GM23338 (cell line): ENCODE measurements at regions not wholly inside any gene's neighbourhood (a gene's known extent, or its start where the extent isn't known, plus 50 kb on each side); places are given as distances from the start of the nearest gene placed in this dataset.

ENCODE experiments used
- ATAC-seq: fragments of 200-7000 bp; cut with Tn5 transposase; 3 replicates; pipeline ENCODE4 v1.9.1; 2020
- DNase-seq: peaks from one replicate; pipeline ENCODE4 v3.0.0-alpha.2; 2015; ENCODE audit warnings: low spot score
- H2AFZ ChIP-seq: fragments of 200-600 bp; sonication (generic); 2 replicates; pipeline ENCODE4 v1.8.0; 2016; ENCODE audit warnings: antibody characterized with exemption, mild to moderate bottlenecking, moderate library complexity
- H3F3A ChIP-seq: fragments of 200-600 bp; sonication (generic); replicated peaks from 2 replicates; pipeline ENCODE4 v1.8.0; 2017; ENCODE audit warnings: antibody characterized with exemption, mixed run types, low read depth
- H3K27ac ChIP-seq: fragments of 200-600 bp; sonication (generic); 2 replicates; pipeline ENCODE4 v1.6.1; 2016; ENCODE audit warnings: low read depth
- H3K27me3 ChIP-seq: fragments of 200-600 bp; sonication (generic); 2 replicates; pipeline ENCODE4 v1.8.0; 2016; ENCODE audit warnings: mild to moderate bottlenecking, mixed run types, moderate library complexity; ENCODE audit not compliant: insufficient read depth
- H3K36me3 ChIP-seq: fragments of 200-600 bp; sonication (generic); 2 replicates; pipeline ENCODE4 v1.8.0; 2016; ENCODE audit warnings: mild to moderate bottlenecking; ENCODE audit not compliant: insufficient read depth
- H3K4me1 ChIP-seq: fragments of 200-600 bp; sonication (generic); 2 replicates; pipeline ENCODE4 v1.8.0; 2016; ENCODE audit warnings: mild to moderate bottlenecking, moderate library complexity; ENCODE audit not compliant: insufficient read depth
- H3K4me2 ChIP-seq: fragments of 200-600 bp; sonication (generic); 2 replicates; pipeline ENCODE4 v1.7.1; 2017; ENCODE audit warnings: mixed run types
- H3K4me3 ChIP-seq: fragments of 200-600 bp; sonication (generic); 2 replicates; pipeline ENCODE4 v1.6.1; 2016; ENCODE audit warnings: mixed run types
- H3K79me2 ChIP-seq: fragments of 200-600 bp; sonication (generic); replicated peaks from 2 replicates; pipeline ENCODE4 v1.8.0; 2017; ENCODE audit warnings: mild to moderate bottlenecking; ENCODE audit not compliant: insufficient read depth
- H3K9me2 ChIP-seq: fragments of 200-600 bp; sonication (generic); 2 replicates; pipeline ENCODE4 v1.8.0; 2017; ENCODE audit not compliant: insufficient read depth
- H4K20me1 ChIP-seq: fragments of 200-600 bp; sonication (generic); replicated peaks from 2 replicates; pipeline ENCODE4 v1.8.0; 2017; ENCODE audit warnings: mild to moderate bottlenecking; ENCODE audit not compliant: insufficient read depth
- H3K27ac Mint-ChIP-seq: 2 replicates; pipeline ENCODE4 v1.8.0; 2020; ENCODE audit warnings: inconsistent platforms, mild to moderate bottlenecking, moderate library complexity, mixed read lengths
- H3K27me3 Mint-ChIP-seq: 3 replicates; pipeline ENCODE4 v1.8.0; 2022; ENCODE audit warnings: low read depth, mild to moderate bottlenecking, moderate library complexity, mixed read lengths, inconsistent platforms; ENCODE audit not compliant: insufficient read depth, poor library complexity
- H3K36me3 Mint-ChIP-seq: 3 replicates; pipeline ENCODE4 v1.8.0; 2021; ENCODE audit warnings: low read depth, mild to moderate bottlenecking, inconsistent platforms, moderate library complexity, mixed read lengths
- H3K4me1 Mint-ChIP-seq: 3 replicates; pipeline ENCODE4 v1.8.0; 2020; ENCODE audit warnings: mild to moderate bottlenecking, inconsistent platforms, mixed read lengths
- H3K4me3 Mint-ChIP-seq: 3 replicates; pipeline ENCODE4 v1.8.0; 2021; ENCODE audit warnings: moderate library complexity, mild to moderate bottlenecking, inconsistent platforms, mixed read lengths
- H3K9me3 Mint-ChIP-seq: 3 replicates; pipeline ENCODE4 v1.8.0; 2020; ENCODE audit warnings: moderate library complexity, mild to moderate bottlenecking, inconsistent platforms, mixed read lengths
- CREB1 ChIP-seq: fragments of 250-450 bp; sonication (Bioruptor Pico); IDR thresholded peaks from 2 replicates; pipeline ENCODE4 v1.5.0; 2020; ENCODE audit warnings: low read depth, mild to moderate bottlenecking, moderate library complexity
- CTCF ChIP-seq, 2 experiments: fragments of 200-600 bp in 1 of 2; sonication (generic) in 1 of 2; conservative IDR thresholded peaks; 2 replicates each; pipeline versions ENCODE4 v1.5.1 to v1.6.1; 2016 to 2017; ENCODE audit warnings: antibody characterized with exemption in 2 of 2, low read depth in 2 of 2, mild to moderate bottlenecking in 2 of 2, moderate library complexity in 1 of 2
- ETS1 ChIP-seq: IDR thresholded peaks from 2 replicates; pipeline ENCODE4 v1.6.1; 2016; ENCODE audit warnings: antibody characterized with exemption
- EZH2 ChIP-seq: fragments of 200-600 bp; sonication (generic); IDR thresholded peaks from one replicate; pipeline ENCODE4 v1.8.0; 2017; ENCODE audit warnings: antibody characterized with exemption, mild to moderate bottlenecking, low read depth; ENCODE audit not compliant: unreplicated experiment
- EZH2phosphoT487 ChIP-seq: fragments of 200-600 bp; sonication (generic); IDR thresholded peaks from one replicate; pipeline ENCODE4 v1.8.1; 2018; ENCODE audit warnings: antibody characterized with exemption; ENCODE audit not compliant: unreplicated experiment
- JUNB ChIP-seq: IDR thresholded peaks from one replicate; pipeline ENCODE4 v1.6.1; 2016; ENCODE audit warnings: antibody characterized with exemption; ENCODE audit not compliant: unreplicated experiment
- NANOG ChIP-seq: IDR thresholded peaks from 2 replicates; pipeline ENCODE4 v1.6.1; 2016; ENCODE audit warnings: antibody characterized with exemption, borderline replicate concordance
- POLR2AphosphoS5 ChIP-seq: IDR thresholded peaks from 2 replicates; pipeline ENCODE4 v1.6.1; 2016; ENCODE audit warnings: antibody characterized with exemption, low read depth
- REST ChIP-seq: IDR thresholded peaks from one replicate; pipeline ENCODE4 v1.6.1; 2018; ENCODE audit warnings: antibody characterized with exemption; ENCODE audit not compliant: unreplicated experiment
- STAT1 ChIP-seq: IDR thresholded peaks from one replicate; pipeline ENCODE4 v1.6.1; 2016; ENCODE audit warnings: antibody characterized with exemption; ENCODE audit not compliant: unreplicated experiment
- ZNF114 ChIP-seq: fragments of 250-450 bp; sonication (Bioruptor Pico); IDR thresholded peaks from 2 replicates; pipeline ENCODE4 v1.5.0; 2020; ENCODE audit warnings: mild to moderate bottlenecking, moderate library complexity
- ZNF331 ChIP-seq: fragments of 250-450 bp; sonication (Bioruptor Pico); IDR thresholded peaks from 2 replicates; pipeline ENCODE4 v1.5.0; 2020; ENCODE audit warnings: low read depth, mild to moderate bottlenecking, moderate library complexity
- ZNF462 ChIP-seq: fragments of 250-450 bp; sonication (Bioruptor Pico); IDR thresholded peaks from 2 replicates; pipeline ENCODE4 v1.5.0; 2020; ENCODE audit warnings: mild to moderate bottlenecking, moderate library complexity

GRCh38 chr13:50257646-50258045 lies 242.4 kb downstream of the KCNRG start:
- Mint-ChIP-seq H3K27me3 (no peaks in the 10 kb centered on the region), H3K36me3 (no peaks in the 10 kb centered on the region), H3K27ac (no peak overlapping the region), H3K9me3 (no peaks in the 10 kb centered on the region), H3K4me1 (no peaks in the 10 kb centered on the region; the same call in 2 of the 3 replicates), H3K4me3 (no peak overlapping the region)
- ATAC-seq (no peak), DNase-seq (no peak)
- H2AFZ ChIP-seq = no peak overlapping the region
- H3K27me3 ChIP-seq = no peaks in the 10 kb centered on the region
- no peak overlapping the region for H3K4me2 ChIP-seq
- H3K79me2 ChIP-seq = no peaks in the 10 kb centered on the region
- no peaks in the 10 kb centered on the region for H3K4me1 ChIP-seq
- H3K9me2 ChIP-seq = no peaks in the 10 kb centered on the region
- no peaks in the 10 kb centered on the region for H3F3A ChIP-seq
- H3K36me3 ChIP-seq = no peaks in the 10 kb centered on the region
- H3K27ac ChIP-seq = no peak overlapping the region
- no peak for TF ChIP-seq NANOG
- TF ChIP-seq EZH2 = no peak
- no peak for TF ChIP-seq CTCF (conservative IDR thresholded peaks at IDR 0.05; ENCODE audit: low read depth in 2 of 2)
- TF ChIP-seq ZNF331 = no peak
- TF ChIP-seq JUNB = no peak
- no peak for TF ChIP-seq CREB1 (CRISPR knock-in tag)
- TF ChIP-seq ZNF114 = no peak
- TF ChIP-seq REST = no peak
- TF ChIP-seq STAT1 = no peak
- no peak for TF ChIP-seq POLR2AphosphoS5
- TF ChIP-seq EZH2phosphoT487 = no peak
- no peak for TF ChIP-seq ZNF462 (CRISPR knock-in tag)
- TF ChIP-seq ETS1 = no peak
- H3K4me3 ChIP-seq = no peak overlapping the region
- no peaks in the 10 kb centered on the region for H4K20me1 ChIP-seq
